ENCODE measurements at regions not wholly inside any gene's neighbourhood (a gene's known extent, or its start where the extent isn't known, plus 50 kb on each side); places are given as distances from the start of the nearest gene placed in this dataset.

- dilution Hi-C loops (cut with HindIII; ENCODE audit: low sequenced_read_pairs, unreplicated experiment): no loop called here
- H3K27ac ChIP-seq (ENCODE audit: insufficient read depth, low read length): no peak overlapping the region
- no peak overlapping the region for H3K4ac ChIP-seq (ENCODE audit: low read depth, low read length)
- no peak overlapping the region for H3K23ac ChIP-seq (ENCODE audit: low read depth, low read length)
- no peak overlapping the region for H2BK5ac ChIP-seq (ENCODE audit: low read depth, low read length, poor library complexity, severe bottlenecking)
- H4K91ac ChIP-seq (ENCODE audit: insufficient read depth, low read depth, low read length): no peak overlapping the region
- no peak overlapping the region for H3K9ac ChIP-seq (ENCODE audit: low read depth, low read length)
- no peak overlapping the region for H4K8ac ChIP-seq (ENCODE audit: low read depth in 2 of 2, low read length in 2 of 2)
- no peak overlapping the region for H3K4me3 ChIP-seq (ENCODE audit: insufficient read depth, low read depth, low read length)
- no peak overlapping the region for H2BK20ac ChIP-seq (ENCODE audit: low read depth, low read length)
- no peak for DNase-seq
- no peak overlapping the region for H4K5ac ChIP-seq (ENCODE audit: low read depth, low read length)
- H2BK15ac ChIP-seq (ENCODE audit: low read depth, low read length): no peak overlapping the region
- no peak overlapping the region for H2BK120ac ChIP-seq (ENCODE audit: low read depth, low read length)
- ChIA-PET POLR2A (ENCODE audit: unreplicated experiment) (no interaction called here), CTCF (no interaction called here)
- H2AK5ac ChIP-seq (ENCODE audit: low read depth, low read length): no peak overlapping the region
- H3K9me1 ChIP-seq (ENCODE audit: insufficient read depth, low read length): no peaks in the 10 kb centered on the region
- H2AFZ ChIP-seq (replicated peaks; ENCODE audit: low read length, poor library complexity): no peak overlapping the region
- no peaks in the 10 kb centered on the region for H3K36me3 ChIP-seq (ENCODE audit: control insufficient read depth, insufficient read depth, low read length)
- no peak overlapping the region for H3K18ac ChIP-seq (ENCODE audit: low read depth, low read length)
- in situ Hi-C loops (cut with MboI; ENCODE audit: low sequenced_read_pairs): no loop called here
- H3K79me1 ChIP-seq (ENCODE audit: low read depth in 1 of 2, low read length in 2 of 2): no peaks in the 10 kb centered on the region
- no TSS peak for BruUV-seq (replicated peaks)
- intact Hi-C loops (cut with micrococcal nuclease): no loop called here
- TF ChIP-seq MAFK (IDR thresholded peaks at IDR 0.05; ENCODE audit: low read depth, low read length) (no peak), USF2 (IDR thresholded peaks at IDR 0.05; ENCODE audit: low read depth, low read length) (no peak), MAZ (IDR thresholded peaks at IDR 0.05; ENCODE audit: borderline replicate concordance, low read depth, low read length) (no peak), NFE2L2 (IDR thresholded peaks at IDR 0.05; ENCODE audit: low read depth, low read length) (no peak), MXI1 (IDR thresholded peaks at IDR 0.05; ENCODE audit: borderline replicate concordance, low read depth, low read length) (no peak), POLR2A (IDR thresholded peaks at IDR 0.05; ENCODE audit: low read depth, low read length) (no peak), SMC3 (IDR thresholded peaks at IDR 0.05; ENCODE audit: low read depth, low read length) (no peak), RAD21 (IDR thresholded peaks at IDR 0.05; ENCODE audit: low read length) (no peak), CTCF (conservative IDR thresholded peaks at IDR 0.05; ENCODE audit: low read depth, low read length) (no peak), ELK1 (IDR thresholded peaks at IDR 0.05; ENCODE audit: borderline replicate concordance, low read depth, low read length) (no peak), FOS (IDR thresholded peaks at IDR 0.05; ENCODE audit: low read depth, low read length) (no peak)
- H3K27me3 ChIP-seq (ENCODE audit: control insufficient read depth, insufficient read depth, low read length): no peaks in the 10 kb centered on the region
- H3K56ac ChIP-seq (ENCODE audit: extremely low read depth, insufficient read depth, low read length): no peak overlapping the region
- H3K4me2 ChIP-seq (ENCODE audit: low read depth, low read length): no peak overlapping the region
- H3K4me1 ChIP-seq (ENCODE audit: control insufficient read depth, insufficient read depth, low read length): no peaks in the 10 kb centered on the region
- WGBS, 2 experiments (ENCODE audit: extremely low coverage in 2 of 2, insufficient read length in 1 of 2): 90% methylated on average over 2 of the region's 5 CpGs; no CpG with 5 or more reads in 1 of the 2 experiments
- no peak overlapping the region for H3K14ac ChIP-seq (replicated peaks; ENCODE audit: low read depth, low read length)
- no peak for ATAC-seq (ENCODE audit: low read depth)
- no peaks in the 10 kb centered on the region for H4K20me1 ChIP-seq (ENCODE audit: insufficient read depth, low read length)
- H3K9me3 ChIP-seq (ENCODE audit: control insufficient read depth, insufficient read depth, low read length): peaks cover 12% of the 10 kb centered on the region; the same call in 1 of the 2 replicates
- H2AK9ac ChIP-seq (replicated peaks; ENCODE audit: low read depth, low read length, poor library complexity): no peak overlapping the region
These were observed 234.3 kb downstream of the SQOR start for GRCh38 chr15:45869034-45869668.

Measured in IMR-90 (cell line).